IPS-NIHi7 (cell line): ENCODE measurements at regions not wholly inside any gene's neighbourhood (a gene's known extent, or its start where the extent isn't known, plus 50 kb on each side); places are given as distances from the start of the nearest gene placed in this dataset.
"Not testable (repeated sequence)": the region's sequence is repeated elsewhere in the genome, so short reads cannot be mapped to it uniquely, and the experiment has no call there.

Source experiments
- DNase-seq: peaks from one replicate; pipeline ENCODE4 v3.0.0; 2012; ENCODE audit warnings: mixed read lengths; ENCODE audit errors: extremely low spot score

DNA sequence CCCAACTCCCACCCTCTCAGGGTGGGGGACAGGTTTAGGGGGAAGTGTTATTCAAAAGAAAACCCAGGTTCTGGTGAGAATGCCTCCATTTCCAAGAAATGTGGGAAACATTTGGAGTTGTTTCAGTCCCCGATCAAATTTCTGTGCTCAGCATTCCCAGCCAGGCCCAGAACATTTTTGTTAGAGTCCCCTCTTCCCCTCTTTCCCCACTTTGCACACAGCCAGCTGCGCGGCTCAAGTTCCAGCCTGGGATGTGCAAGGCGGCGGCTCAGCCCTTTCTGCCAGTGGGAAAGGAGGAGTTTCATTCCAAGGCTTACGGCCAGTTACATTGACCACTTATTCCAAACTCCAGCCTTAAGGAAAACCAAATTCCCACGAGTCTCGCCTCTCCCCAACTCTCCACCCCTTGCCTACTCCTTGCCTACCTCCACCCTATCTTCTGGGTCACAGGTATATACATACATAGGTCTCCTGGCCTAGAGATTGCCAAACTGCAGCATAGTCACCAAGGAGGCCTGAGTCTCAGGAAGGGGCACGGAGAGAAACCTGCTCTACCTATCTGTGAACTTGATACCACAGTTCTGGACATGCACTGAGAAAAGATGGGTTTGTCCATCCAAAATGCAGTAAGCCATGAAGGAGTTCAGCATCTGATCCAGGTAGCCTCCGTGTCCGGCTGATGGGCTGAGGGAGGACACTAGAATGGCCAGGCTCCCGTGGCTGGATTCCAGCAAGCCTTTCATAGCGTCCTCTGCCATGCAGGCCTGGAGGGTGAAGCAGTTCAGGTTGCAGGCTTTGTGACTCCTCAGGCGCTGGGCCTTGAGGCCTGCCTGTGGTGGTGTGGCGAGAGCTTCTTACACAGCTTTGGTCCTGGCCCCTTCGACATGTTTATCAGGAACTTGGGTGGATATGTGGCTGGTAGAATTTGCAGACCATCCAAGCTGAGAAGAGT is 154.5 kb downstream of the ZFP36L2 start:
- DNase-seq, result no peak

DNA sequence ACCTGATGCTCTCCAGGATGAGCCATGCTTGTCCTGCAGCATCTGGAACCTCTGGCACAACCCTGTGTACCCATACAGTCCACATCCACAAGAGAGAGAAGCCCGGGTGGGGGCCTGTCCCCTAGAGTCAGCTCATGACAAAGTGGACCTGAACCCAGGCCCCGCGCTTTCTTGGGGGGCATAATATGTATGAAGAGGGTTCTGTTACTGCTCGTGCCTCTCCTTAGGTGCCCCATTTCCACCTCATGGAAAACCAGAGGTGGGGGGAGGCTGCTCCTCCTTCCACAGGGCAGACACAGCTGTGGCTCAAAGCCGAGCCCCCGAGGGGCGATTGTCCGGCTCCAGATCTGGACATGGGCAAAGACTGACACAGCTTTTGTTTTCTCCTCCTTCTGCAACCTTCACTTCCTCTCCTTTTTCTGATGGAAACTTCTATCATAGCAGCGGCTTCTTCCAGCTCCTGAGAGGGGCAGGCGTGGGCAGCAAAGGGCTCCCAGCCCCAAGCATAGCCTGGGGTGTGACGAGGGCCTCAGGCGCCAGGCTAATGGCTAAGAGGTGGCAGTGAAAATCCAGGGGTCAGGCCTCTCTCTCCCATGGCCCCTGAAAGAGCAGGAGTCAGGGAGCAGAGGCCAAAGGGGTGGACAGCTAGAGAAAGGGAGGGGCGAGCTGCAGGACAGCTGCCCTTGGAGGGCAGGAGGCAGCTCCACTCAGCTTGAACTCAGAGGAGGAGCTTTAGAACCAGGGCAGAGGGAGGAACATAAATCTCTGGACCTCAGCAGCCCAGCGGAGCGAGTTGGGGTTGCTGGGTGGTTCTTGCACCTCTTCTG is 155.5 kb downstream of the ZFP36L2 start:
- DNase-seq, result no peak

DNA sequence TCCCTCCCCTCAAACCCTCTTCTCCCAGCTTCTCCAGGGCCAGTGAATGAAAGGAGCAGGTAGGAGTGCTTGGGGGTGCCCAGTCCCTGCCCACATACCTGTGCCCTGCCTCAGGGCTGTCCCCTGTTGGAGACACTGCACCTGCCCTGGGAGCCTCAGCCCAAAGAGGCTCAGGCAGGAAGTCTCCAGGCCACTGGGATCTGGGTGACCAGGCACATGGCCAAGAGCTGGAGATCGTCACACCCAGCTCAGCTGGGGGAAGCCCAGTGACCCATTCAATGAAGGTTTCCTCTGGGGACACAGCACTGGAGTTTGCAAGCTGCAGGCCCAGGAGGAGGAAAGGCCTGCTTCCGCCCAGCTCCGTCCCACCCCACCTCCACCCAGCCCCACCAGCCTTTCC is 156.4 kb downstream of the ZFP36L2 start:
- no peak for DNase-seq

DNA sequence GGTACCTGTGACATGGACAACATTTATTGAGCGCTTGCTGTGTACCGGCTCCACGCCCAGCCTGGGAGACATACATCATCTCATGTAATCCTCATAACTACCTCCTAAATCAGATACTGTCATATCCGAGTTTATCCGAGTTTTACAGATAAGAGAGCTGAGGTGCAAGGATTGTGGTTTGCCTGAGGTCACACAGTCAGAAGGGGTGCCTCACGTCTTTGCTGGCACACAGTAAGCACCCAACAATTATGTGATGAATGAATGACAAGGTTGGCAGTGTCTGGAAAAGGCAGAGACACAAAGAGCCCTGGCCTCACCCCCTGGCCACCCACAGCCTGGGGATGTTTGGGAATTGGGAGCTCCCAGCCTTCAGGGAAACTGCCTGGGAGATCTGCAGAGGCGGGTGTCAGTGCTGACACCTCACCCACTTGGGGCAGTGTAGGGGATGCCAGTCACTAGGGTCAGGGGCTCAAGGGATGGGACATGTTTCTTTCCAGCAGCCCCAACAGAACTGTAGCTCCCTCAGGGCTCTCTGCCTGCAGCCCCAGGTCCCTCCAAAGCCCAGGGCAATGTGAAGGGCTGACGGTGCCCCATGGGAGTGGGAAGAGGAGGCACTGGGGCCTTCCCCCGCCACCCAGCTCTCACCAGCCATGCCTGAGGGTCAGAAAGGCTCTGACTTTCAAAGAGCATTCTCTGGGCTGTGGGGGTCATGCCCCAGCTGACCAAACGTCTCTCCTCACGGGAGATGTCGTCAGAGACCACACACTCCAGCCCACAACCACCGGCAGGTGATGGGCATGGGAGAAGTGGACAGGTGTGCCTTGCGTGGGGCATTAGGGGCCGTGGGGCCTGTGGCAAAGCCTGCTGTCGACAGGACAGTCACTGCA is 157.5 kb downstream of the ZFP36L2 start:
- DNase-seq, result no peak

DNA sequence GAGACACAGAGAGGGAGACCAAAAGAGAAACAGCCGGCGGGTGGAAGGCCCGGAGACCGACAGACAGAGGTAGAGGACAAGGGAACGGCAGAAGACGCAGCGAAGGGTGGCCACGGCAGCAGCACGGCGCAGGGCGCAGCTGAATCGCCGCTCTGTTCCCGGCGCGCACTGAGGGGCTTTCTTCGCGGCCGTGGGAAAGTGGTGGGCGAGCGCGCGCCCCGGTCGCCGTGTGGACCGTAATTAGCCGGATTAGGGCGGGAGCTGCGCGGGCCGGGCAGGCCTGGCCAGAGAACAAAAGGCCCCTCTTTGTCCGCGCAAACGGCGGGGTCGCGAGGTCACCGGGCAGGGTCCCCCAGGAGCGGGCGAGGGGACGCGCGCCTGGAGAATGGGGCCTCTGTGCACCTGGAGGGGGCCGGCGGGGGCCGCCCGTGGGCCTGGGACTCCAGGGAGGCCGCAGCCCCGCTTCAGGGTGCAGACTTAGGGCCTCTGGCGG is 158.3 kb downstream of the ZFP36L2 start:
- no peak for DNase-seq

DNA sequence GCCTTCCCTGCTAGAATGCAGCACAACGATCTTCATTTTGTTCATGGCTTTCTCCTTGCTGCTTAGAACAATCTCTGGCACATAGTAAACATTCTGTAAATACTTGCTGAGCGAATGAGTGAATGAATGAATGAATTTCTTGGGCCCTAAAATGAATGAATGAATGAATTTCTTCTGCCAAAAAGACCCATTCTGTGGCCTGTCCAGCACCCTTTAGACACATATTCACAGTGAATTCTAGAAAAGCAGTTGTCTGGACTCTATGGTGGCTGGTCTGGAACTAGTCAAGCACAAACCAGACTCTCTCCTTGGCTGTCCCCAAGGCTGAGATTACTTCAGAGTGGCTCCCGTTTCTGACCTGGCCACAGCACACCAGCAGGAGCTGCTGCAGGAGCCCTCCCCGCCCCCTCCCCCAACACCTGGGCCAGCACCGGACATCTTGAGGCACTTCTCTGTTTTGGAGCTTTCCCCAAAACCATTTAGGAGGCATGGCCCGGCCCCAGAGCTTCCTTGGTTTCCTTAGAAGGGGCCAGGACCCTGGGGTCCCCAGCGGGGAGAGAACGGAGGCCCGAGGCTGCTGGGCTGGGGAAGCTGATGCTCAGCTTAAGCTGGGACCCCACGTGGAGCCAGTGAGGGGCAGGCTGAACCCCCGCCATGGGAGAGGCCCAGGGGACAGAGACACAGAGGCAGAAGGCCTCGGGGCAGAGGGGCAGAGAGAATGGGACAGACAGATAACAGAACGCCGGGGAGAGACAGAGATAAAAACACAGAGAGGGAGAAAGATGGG is 159.0 kb downstream of the ZFP36L2 start:
- DNase-seq, result no peak

DNA sequence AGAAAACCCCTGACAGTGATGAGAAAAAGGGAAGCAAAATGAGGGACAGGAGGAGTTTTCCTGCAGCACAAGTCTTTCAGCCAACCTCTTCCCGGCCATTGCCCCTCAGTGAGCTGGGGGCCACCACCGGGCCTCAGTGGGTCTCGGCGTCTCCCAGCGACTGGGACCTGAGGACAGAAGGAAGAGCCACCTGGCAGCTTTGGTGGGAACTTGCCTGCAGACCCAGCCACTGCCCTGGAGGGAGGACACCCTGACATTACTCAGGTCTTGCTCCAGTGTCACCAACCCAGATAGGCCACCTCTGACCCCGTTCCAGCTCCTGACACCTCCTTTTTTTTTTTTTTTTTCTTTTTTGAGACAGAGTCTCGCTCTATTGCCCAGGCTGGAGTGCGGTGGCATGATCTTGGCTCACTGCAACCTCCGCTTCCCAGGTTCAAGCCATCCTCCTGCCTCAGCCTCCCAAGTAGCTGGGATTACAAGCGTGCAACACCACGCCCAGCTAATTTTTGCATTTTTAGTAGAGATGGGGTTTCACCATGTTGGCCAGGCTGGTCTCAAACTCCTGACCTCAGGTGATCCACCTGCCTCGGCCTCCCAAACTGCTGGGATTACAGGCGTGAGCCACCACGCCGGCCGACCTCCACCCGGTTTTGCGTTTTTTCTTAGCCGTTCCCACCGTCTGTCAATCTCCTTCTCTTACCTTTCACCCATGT is 159.7 kb downstream of the ZFP36L2 start:
- DNase-seq, result not testable (repeated sequence)

DNA sequence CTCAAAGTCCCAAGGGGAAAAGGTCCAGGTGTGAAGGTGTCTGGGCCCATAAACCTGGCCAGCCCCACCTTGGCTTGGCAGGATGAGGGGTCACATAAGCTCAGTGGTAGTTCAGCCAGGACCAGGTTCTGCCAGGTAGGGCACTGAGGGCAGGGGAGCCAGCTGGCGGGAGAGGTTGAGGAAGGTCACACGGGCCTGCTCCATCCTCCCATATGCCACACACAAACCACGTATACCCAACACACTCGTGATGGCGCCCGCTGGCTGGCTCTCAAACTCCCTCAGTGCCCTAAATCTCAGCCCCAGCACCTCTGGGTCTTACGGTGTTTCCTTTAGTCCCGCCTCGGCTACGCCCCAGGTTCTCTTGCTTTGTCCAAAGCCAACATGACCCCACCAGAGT is 160.5 kb downstream of the ZFP36L2 start:
- no peak for DNase-seq

DNA sequence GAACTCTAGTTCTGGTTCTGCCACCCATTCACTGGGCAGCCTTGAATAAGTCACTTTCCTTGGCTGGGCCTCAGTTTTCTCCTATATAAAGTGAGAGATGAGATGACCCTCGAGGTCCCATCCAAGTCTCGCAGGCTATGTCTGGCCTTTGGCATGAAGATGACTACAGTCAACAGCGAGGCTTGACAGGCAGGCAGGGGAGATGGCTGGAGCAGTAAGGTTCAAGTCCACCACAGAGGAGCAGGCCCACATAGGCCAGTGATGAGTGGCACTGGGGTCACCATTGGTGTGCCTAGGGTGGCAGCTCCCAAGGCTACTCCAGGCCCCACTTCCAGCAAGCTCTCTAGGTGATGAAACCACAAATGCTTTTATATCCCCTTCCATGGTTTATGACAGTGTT is 161.4 kb downstream of the ZFP36L2 start:
- DNase-seq, result no peak

DNA sequence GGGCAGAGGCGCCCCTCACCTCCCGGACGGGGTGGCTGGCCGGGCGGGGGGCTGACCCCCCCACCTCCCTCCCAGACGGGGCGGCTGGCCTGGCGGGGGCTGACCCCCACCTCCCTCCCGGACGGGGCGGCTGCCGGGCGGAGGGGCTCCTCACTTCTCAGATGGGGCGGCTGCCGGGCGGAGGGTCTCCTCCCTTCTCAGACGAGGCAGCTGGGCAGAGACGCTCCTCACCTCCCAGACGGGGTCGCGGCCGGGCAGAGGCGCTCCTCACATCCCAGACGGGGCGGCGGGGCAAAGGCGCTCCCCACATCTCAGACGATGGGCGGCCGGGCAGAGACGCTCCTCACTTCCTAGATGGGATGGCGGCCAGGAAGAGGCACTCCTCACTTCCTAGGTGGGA is 163.3 kb downstream of the ZFP36L2 start:
- DNase-seq, result not testable (repeated sequence)

DNA sequence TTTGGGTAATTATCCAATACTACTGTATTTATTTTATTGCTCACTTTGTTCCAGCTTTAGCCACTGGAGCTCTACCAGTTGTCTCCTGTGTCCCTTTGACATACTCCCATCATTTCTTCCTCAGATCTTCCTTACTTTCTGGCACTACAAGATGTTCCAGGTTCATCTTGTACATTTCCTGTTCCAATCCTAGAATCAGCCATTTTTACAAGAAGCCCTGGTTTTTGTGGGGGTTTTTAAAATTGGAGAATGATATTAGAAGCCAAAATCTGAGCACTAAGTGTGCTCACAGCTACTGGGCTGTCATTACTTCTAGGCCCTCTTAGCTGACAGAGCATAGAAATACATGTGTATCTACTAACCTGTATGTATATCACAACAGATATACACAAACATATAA is 164.3 kb downstream of the ZFP36L2 start:
- no peak for DNase-seq

DNA sequence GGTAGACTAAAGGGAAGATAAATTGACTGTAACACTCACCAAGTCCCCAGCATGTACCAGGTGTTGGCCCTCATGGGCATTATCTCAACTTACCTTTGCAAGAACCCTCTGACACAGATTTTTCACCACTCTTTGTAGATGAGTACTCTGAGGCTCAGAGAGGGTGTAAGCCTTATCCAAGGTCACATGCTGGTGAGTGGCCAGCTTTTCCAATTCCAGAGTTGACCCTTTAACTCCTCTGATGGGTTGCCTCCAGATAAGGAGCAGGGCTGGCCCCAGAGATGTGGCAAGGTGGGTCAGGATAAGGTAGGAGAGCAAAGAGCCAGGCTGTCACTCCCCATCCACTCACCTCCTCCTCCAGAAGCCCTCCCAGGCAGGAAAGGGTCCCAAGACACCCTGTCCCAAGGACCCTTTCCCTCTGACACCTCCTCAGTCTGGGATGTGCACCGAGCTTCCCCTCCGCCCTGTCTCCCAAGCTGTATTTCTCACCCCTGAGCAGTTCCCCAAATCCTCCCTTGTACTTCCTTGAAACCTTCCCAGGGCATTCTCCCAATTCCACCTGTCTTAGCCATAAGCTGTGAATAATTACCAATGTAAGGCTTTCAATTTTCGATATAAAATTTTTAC is 165.9 kb downstream of the ZFP36L2 start:
- no peak for DNase-seq

DNA sequence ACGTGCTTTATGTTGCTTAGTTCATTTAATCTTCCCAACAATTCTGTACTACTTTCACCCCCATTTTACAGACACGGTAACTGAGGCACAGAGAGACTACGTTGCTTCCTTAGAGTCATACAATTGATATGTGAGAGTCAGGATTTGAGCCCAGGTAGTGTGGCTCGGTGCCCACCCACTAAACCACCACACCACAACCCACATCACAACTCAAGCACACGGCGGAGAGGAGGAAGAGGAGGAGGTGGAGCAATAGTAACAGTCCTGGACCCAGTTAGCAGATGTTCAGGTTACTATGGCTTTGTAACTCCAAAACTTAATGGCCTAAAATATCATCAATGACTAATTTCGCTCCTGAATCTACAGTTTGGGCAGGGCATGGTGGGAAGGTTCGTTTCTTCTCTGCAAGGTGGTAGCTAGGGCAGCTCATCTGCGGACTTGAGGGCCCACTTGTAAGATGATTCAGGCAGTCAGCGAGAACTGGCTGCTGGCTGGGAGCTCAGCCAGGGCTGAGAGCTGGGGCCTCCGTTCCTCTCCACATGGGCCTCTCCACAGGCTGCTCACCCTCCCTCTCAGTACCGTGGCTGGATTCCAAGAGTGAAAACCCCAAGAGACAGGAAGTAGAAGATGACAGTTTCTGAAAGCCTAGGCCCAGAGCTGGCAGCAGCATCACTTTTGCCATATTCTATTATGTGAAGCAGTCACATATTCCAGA is 167.1 kb downstream of the ZFP36L2 start:
- DNase-seq, result no peak

DNA sequence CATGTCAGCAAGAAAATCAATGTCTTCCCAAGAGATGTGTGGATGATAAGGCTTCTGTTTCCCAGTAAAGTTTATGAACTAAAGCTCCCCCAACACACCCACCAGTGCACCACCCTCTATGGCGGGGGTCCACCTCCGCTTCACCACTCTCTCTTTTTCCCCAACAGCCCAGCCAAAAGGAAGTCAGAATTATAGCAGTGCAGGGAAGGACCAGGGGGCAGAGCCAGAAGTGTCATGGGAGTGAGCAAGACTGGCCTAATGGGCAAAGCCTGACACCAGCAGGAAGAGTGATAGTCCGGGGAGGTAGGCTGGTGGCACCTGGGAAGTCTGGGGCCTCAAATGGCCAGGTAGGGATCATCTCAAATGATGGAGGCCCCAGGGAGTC is 167.7 kb downstream of the ZFP36L2 start:
- DNase-seq, result no peak

DNA sequence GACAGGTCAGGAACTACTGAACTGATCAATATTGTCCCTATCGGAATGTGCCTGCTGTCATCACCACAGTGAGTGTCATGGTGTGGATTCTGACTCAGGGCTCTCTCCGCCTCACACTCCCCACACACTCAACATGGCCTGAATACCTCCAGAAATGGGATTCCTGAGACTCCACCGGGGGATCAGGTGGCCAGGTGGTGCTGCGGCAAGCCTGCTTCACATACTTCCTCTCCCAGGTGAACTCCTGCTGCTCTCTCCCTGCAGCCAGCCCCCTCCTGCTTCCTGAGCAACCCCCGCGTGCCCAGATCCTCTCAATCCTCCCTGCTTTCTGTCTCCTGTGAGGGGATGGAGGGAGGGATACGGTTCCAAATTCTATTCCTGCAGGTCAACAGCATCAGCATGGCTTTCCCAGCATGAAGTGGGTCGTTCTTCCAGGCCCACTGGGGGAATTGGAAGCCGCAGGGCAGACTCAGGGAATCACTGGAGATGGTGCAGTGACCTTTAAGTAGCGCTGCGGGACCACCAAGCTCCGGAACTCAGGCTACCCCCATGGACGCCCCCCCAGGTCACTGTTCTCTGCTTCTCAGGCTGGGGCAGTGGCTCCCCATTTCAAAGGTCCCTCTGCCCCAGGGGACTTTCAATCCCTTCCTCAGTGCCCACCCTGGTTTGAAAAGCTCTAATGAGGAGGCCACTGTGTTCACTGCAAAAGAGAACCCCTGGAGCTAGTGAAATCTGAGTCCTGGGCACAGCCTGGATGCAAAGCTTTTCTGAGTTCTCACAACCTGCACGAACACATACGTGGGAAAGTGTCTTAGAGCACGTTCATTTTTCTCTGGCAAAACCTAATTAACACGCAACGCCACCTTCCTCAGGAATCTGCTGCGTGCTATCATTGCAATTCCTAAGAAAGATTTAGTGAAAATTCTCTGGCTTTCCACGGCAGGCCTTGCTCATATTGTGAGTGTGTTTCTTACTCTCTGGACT is 168.4 kb downstream of the ZFP36L2 start:
- no peak for DNase-seq

DNA sequence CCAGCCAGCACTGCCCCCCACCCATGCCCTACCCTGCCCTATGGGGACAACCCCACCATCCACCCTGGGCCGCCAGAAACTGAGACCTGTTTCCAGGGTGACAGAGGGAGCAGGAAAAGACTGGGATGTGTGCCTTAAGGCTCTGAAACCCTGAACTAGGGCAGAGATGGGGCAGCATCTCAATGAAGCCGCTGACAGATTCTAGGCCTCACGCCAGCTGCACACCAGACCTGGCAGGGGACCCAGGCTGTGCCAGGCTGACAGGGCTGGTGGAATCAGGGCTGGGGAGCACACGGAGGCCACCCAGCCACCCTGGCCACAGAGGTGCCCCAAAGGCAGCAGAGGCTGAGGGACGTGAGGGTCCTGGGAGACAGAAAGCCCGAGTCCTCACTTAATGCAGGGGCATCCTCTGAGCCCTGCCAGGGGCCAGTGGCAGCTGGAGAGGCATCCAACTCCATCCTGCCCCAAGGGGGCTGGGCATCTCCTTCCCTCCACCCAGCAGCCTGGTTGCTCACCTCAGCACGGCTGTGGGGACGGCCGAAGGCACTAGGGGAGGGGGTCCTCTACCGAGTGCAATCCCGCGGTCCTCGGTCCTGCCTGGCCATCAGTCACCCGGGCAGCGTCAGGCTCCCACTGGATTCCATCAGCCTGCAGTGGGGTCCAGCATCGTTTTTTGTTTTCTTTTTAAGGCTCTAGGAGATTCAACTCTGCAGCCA is 169.2 kb downstream of the ZFP36L2 start:
- DNase-seq, result no peak

DNA sequence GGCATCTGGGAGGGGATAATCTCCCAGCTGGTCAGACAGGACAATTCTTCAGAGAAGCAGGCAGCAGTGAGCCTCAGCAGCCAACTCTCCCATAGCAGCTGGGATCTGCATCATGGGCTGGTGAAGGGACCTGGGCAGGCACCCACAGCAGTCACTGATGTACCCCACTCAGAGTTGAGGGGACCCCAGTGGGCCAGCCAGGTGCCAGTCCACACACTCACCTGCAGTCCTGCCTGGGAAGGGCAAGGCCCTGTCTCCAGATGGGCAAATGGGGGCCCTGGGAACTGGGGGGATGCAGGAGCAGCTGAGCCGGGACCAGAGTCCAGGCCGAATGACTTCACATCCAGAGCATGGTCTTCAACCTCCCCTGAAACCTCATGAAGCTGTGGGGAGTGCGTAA is 170.4 kb downstream of the ZFP36L2 start:
- no peak for DNase-seq
